ENCODE measurements at regions not wholly inside any gene's neighbourhood (a gene's known extent, or its start where the extent isn't known, plus 50 kb on each side); places are given as distances from the start of the nearest gene placed in this dataset.

DNA sequence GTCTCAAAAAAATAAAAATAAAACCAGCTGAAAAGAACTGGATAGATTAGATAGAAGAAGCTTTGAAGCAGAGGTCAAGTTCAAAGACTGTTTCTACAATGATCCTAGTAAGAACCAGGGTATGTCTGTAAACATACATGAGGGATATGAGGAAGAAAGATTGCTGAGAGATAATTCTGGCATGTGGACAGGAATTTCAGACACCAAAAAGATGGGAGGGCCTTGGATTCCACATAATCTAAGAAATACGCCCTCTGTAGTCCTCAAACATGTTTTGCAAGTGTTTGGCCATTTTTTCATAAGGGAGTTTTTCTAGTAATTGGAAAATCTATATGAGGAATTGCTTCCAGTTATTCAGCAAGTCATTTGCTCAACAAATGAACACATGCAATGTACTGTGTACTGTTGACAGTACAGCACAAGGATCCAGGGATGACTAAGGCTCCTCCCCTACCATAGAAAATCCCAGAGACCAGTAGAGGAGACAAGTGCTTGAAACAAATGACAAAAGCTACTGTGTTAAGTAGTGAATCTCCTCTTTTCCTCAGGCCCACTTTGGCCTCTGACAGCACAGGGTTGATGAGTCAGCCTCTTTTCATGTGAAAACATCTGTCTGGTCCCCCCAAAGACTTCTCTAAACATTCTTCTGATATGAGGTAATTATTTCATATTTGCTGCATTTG is 795.9 kb downstream of the MAFB start:
- peaks cover 3% of the 10 kb centered on the region; the same call in 1 of the 2 replicates for H3K27me3 Mint-ChIP-seq (ENCODE audit: insufficient read depth)
- no peaks in the 10 kb centered on the region for H3K36me3 Mint-ChIP-seq (ENCODE audit: low read depth)
- no peak for DNase-seq
- no peaks in the 10 kb centered on the region for H3K4me1 Mint-ChIP-seq (ENCODE audit: low read depth)
- TF ChIP-seq, protein P1, sequence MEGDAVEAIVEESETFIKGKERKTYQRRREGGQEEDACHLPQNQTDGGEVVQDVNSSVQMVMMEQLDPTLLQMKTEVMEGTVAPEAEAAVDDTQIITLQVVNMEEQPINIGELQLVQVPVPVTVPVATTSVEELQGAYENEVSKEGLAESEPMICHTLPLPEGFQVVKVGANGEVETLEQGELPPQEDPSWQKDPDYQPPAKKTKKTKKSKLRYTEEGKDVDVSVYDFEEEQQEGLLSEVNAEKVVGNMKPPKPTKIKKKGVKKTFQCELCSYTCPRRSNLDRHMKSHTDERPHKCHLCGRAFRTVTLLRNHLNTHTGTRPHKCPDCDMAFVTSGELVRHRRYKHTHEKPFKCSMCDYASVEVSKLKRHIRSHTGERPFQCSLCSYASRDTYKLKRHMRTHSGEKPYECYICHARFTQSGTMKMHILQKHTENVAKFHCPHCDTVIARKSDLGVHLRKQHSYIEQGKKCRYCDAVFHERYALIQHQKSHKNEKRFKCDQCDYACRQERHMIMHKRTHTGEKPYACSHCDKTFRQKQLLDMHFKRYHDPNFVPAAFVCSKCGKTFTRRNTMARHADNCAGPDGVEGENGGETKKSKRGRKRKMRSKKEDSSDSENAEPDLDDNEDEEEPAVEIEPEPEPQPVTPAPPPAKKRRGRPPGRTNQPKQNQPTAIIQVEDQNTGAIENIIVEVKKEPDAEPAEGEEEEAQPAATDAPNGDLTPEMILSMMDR (IDR thresholded peaks at IDR 0.05): peak; percentile 20; the same call in 1 of the 2 replicates
- H3K27ac Mint-ChIP-seq: no peak overlapping the region
- no peak overlapping the region for H3K4me3 Mint-ChIP-seq
- peaks cover 9% of the 10 kb centered on the region; the same call in 1 of the 2 replicates for H3K9me3 Mint-ChIP-seq

DNA sequence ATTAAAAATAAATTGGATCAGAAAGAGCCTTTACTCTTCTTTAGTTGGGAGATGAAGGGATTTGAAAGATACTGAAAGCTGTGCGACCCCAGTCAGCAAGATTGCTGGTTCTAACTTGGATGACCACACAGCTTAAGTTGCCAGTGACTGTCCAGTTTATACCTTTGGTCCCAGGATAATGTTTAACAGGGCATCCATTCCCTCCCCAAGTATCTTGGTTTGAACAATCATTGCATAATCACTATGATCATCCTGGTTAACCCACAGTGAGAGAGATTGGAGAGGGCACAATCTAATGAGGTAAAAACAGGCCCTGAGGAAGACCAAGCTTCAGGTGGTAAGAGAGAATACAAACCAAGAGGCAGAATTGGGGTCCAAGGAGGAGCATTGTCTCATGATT is 798.3 kb downstream of the MAFB start:
- H3K36me3 Mint-ChIP-seq (ENCODE audit: low read depth): no peaks in the 10 kb centered on the region
- TF ChIP-seq, protein P1 (IDR thresholded peaks at IDR 0.05): no peak
- H3K27ac Mint-ChIP-seq: no peak overlapping the region
- H3K4me1 Mint-ChIP-seq (ENCODE audit: low read depth): peaks cover 13% of the 10 kb centered on the region
- no peak for DNase-seq
- peaks cover 3% of the 10 kb centered on the region; the same call in 1 of the 2 replicates for H3K27me3 Mint-ChIP-seq (ENCODE audit: insufficient read depth)
- H3K9me3 Mint-ChIP-seq: peaks cover 9% of the 10 kb centered on the region; the same call in 1 of the 2 replicates
- H3K4me3 Mint-ChIP-seq: no peak overlapping the region

DNA sequence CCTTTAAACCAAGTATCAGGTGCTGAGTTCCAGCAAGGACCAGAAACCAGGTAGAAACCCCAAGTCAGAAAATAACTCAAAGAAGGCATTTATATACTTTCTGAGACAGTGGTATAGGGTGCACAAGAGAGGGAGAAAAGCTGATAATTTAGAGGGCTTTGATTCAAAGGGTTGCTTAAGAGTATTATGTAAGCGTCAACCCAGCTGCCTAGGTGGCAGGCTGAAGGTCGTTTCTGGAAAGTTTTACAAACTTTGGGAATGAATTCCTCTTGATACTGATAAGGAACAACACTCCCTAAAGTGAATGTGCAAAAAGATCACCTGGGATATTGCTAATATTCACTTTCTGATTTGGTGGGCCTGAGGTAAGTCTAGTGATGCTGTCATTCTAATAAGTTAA is 800.7 kb downstream of the MAFB start:
- H3K27me3 Mint-ChIP-seq (ENCODE audit: insufficient read depth): peaks cover 3% of the 10 kb centered on the region; the same call in 1 of the 2 replicates

DNA sequence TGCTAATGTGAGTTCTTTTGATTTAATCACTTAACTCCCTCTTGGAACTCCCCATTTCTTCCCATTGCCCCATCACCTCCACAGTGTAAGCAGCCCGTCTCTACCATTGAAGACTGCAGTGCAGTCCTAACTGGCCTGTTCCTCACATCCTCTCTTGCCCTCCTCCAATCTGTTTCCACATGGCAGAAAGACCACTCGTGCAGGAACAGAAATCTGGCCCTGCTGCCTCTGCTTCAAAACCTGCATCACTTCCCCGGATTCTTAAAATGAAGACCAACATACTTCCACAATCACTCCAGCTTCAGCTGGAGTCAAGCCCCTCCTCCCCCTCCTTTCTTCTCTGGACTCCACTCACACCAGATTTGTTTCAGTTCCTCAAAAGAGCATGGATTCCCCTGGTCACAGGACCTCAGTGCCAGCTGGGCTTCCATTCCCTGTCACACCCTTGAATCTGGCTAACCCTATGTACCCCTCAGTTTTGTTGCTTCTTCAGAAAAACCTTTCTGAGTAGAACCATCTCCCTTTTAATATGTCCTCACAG is 802.3 kb downstream of the MAFB start:
- no peak for DNase-seq

More for the DNA sequence above, 800.7 kb downstream of the MAFB start:
- H3K4me3 Mint-ChIP-seq: no peak overlapping the region
- peaks cover 16% of the 10 kb centered on the region for H3K4me1 Mint-ChIP-seq (ENCODE audit: low read depth)
- DNase-seq: no peak
- no peak overlapping the region for H3K27ac Mint-ChIP-seq
- TF ChIP-seq, protein P1 (IDR thresholded peaks at IDR 0.05): no peak
- no peaks in the 10 kb centered on the region for H3K36me3 Mint-ChIP-seq (ENCODE audit: low read depth)
- no peaks in the 10 kb centered on the region; the same call in 1 of the 2 replicates for H3K9me3 Mint-ChIP-seq

DNA sequence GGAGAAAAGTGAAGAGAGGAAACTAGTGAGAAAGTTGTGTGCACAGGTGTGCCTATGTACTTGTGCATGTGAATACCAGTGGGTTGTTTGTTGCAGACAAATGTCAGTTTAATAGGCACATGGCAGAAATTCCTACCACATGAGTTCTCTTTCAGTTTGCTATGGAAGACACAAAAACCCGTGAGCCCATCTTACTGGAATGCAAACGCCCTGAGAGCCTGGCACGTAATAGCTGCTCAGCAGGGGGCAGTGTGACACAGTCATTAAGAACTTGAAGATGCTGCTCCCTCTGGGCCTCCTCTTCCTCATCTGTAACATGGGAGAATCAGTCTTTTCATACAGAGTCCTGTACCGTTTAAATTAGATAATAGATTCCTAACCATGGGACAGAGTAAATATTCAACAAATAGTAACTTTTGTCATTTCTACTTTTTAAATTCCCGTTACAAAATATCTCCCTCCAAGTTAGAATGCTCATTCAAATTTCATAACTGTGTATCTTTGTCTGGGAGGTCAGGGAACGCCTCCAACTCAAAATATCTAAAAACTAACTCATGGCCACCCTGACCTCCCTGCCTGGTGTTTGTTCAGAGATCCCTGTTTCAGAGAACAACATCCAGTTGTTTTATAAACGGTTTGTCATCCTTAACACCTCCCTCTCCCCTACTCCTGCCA is 802.9 kb downstream of the MAFB start:
- Mint-ChIP-seq H3K27me3 (ENCODE audit: insufficient read depth) (no peaks in the 10 kb centered on the region), H3K4me1 (ENCODE audit: low read depth) (peaks cover 16% of the 10 kb centered on the region), H3K9me3 (no peaks in the 10 kb centered on the region; the same call in 1 of the 2 replicates), H3K4me3 (no peak overlapping the region), H3K27ac (peak overlapping the region; percentile 15; the same call in 1 of the 2 replicates), H3K36me3 (ENCODE audit: low read depth) (no peaks in the 10 kb centered on the region)
- DNase-seq: peak; percentile 69
- TF ChIP-seq, protein P1 (IDR thresholded peaks at IDR 0.05): peak; percentile 73

More for the DNA sequence above, 802.3 kb downstream of the MAFB start:
- Mint-ChIP-seq H3K27me3 (ENCODE audit: insufficient read depth) (peaks cover 3% of the 10 kb centered on the region; the same call in 1 of the 2 replicates), H3K36me3 (ENCODE audit: low read depth) (no peaks in the 10 kb centered on the region), H3K4me1 (ENCODE audit: low read depth) (peaks cover 16% of the 10 kb centered on the region), H3K4me3 (no peak overlapping the region), H3K9me3 (no peaks in the 10 kb centered on the region; the same call in 1 of the 2 replicates), H3K27ac (peak overlapping the region; percentile 15)
- TF ChIP-seq, protein P1 (IDR thresholded peaks at IDR 0.05): no peak
